Thyroid gland (tissue), 4 donors: ENCODE measurements at regions not wholly inside any gene's neighbourhood (a gene's known extent, or its start where the extent isn't known, plus 50 kb on each side); places are given as distances from the start of the nearest gene placed in this dataset.

Experiments used
- POLR2A ChIP-seq, 2 donors: fragments of 450-650 bp; IDR thresholded peaks; one replicate each; pipeline ENCODE4 v1.6.1; 2017; ENCODE audit warnings: antibody characterized with exemption in 2 of 2, mild to moderate bottlenecking in 2 of 2, moderate library complexity in 1 of 2
- TF ChIP-seq, protein P1 (sequence below), 6 experiments: fragments of 200-600 bp in 3 of 6; fragments of 450-650 bp in 3 of 6; sonication (generic) in 3 of 6; IDR thresholded peaks; one replicate each; pipeline ENCODE4 v1.5.1; 2016 to 2019; ENCODE audit warnings: antibody characterized with exemption in 6 of 6, mild to moderate bottlenecking in 2 of 6, inconsistent platforms in 1 of 6, moderate library complexity in 1 of 6

DNA sequence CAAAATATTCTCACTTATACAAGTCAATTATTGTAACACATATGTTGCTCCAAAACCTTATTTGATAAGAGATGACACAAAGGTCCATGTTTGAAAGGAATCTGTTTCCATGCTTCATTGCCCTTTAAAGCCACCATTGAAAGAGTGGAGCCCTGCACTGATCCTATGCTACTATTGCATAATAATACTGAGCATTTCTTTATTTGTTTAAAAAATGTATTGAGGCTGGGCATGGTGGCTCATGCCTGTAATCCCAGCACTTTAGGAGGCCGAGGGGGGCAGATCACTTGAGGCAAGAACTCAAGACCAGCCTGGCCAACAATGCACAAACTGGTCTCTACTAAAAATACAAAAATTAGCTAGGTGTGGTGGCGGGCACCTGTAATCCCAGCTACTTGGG is 178.8 kb upstream of the STARD13 start:
- TF ChIP-seq, protein P1, sequence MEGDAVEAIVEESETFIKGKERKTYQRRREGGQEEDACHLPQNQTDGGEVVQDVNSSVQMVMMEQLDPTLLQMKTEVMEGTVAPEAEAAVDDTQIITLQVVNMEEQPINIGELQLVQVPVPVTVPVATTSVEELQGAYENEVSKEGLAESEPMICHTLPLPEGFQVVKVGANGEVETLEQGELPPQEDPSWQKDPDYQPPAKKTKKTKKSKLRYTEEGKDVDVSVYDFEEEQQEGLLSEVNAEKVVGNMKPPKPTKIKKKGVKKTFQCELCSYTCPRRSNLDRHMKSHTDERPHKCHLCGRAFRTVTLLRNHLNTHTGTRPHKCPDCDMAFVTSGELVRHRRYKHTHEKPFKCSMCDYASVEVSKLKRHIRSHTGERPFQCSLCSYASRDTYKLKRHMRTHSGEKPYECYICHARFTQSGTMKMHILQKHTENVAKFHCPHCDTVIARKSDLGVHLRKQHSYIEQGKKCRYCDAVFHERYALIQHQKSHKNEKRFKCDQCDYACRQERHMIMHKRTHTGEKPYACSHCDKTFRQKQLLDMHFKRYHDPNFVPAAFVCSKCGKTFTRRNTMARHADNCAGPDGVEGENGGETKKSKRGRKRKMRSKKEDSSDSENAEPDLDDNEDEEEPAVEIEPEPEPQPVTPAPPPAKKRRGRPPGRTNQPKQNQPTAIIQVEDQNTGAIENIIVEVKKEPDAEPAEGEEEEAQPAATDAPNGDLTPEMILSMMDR (IDR thresholded peaks at IDR 0.05): no peak
- TF ChIP-seq POLR2A (IDR thresholded peaks at IDR 0.05): no peak
